HPDE6-E6E7 (cell line): ENCODE measurements at regions not wholly inside any gene's neighbourhood (a gene's known extent, or its start where the extent isn't known, plus 50 kb on each side); places are given as distances from the start of the nearest gene placed in this dataset.

Source experiments
- DNase-seq: peaks from one replicate; pipeline ENCODE4 v3.0.0; 2011; ENCODE audit warnings: missing footprints; ENCODE audit errors: extremely low spot score

DNA sequence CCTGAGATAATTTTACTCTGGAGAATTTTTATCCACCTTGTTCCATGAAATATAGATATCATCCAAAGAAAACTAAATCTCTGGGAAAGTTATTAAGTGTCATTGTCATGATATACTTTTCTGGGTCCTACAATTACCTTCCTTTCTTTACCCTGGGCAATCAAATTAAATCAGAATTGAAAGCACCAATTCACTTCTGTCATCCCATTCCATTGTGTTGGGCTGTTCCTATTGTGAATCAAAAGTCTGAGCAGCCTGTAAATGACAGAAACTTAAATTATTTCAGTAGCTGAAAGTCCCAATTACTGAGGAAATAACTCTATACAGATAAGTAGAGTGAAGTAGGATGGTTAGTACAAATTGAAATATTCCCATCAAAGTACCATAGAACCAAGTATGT is 1284.2 kb downstream of the EFNB2 start:
- DNase-seq = no peak

DNA sequence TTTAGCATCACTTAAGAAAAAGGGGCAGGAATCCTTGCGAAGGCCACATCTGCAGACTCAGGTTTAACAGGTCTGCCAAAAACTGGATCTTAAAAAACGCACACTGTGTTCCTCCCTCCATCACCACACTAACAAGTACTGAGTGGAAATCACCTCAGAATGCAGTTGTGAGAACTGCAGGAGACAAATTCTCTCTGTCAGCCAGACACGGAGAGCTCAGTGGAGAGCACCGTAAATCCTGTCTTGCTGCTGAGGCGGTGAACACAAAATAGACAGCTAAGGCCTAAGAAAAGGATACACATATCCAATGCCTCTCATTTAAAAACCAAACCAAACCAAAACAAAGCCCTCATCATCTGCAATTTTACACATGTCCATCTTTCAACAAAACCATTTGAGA is 1287.6 kb downstream of the EFNB2 start:
- no peak for DNase-seq

DNA sequence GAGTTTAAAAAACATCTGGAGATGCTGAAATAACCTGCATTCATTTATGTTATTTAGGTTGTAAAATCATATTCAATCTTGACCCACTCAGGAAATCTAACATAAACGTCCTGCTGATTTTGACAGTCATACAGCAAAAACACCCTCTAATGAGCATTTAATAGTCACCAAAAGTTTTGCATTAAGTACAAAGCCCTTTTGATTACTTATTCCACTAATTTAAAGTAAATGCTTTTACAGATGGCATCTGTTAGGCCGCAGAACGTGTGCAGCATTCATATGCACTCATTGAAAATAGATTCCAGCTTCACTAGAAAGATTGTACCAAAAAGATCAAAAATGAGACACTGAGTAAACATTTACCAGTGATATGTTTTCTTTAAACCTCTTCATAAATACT is 1295.1 kb downstream of the EFNB2 start:
- no peak for DNase-seq

DNA sequence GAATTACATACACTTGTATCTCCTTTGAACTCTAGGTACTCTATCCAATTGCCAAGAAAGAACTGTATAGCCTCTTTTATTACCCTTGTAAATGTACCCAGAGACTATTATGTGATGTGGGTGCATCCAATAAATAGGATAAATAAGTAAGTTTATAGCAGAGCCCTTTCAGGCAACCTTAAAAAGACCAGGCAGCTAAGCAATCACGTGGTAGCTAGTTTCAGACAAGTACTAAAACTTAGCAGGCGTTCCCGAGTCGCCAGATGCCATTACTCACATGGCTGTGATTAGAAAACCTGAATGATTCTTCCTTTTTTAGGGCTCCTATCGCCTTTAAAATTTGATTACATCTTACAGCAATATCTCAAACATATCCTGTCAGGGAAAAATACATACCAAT is 1303.0 kb downstream of the EFNB2 start:
- DNase-seq = no peak

DNA sequence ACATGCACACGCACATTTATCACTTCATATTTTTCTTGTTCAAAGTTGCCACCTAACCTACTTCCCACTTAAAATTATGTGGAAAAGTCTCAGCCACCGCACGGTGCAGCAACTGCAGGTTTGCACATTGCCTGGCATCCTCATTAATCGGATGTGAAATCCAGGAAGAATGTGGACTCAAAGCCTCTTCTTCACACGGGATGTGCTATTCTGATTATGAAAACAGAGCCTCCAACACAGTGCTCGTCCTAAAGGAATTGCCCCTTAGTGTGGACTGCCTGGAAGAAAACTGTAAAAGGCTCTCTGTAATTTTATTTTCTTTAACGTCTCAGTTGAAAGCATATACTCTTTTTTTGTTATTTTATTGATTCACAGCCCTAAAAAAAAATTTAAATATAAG is 1303.5 kb downstream of the EFNB2 start:
- no peak for DNase-seq

DNA sequence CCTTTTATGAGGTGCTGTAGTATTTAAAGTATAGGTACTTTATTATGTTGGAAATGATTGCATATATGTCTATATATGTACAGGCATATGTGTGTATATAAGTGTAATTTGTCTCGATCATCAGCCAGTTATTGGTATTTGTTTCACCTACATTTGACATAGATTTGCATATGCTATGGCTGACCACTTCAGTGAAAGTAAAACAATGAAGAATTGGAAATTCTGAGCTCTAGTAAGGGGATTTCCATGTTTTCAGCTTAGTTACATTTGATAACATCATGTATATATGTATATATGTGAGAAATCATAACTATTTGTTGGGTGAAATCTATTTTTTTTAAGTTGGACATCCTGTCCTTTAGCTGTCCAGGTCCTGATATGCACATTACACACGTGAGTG is 1303.9 kb downstream of the EFNB2 start:
- no peak for DNase-seq

DNA sequence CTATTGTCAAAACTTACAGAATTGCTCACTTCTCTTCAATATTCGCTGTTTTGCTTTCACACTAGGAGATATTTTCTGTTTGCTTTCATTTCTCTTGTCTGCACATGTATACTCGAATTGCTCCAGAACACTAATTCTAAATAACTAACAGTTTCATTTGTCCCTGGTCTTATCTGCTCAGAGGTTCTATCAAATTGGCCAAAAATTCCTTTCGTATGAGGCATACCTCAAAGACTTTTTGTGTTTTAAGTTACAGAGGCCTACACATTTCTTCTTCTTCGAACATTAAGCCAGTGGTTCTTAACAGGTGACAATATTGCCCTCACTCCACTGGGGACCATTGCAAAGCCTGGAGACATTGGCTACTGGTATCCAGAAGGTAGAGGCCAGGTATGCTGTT is 1314.6 kb downstream of the EFNB2 start:
- no peak for DNase-seq

DNA sequence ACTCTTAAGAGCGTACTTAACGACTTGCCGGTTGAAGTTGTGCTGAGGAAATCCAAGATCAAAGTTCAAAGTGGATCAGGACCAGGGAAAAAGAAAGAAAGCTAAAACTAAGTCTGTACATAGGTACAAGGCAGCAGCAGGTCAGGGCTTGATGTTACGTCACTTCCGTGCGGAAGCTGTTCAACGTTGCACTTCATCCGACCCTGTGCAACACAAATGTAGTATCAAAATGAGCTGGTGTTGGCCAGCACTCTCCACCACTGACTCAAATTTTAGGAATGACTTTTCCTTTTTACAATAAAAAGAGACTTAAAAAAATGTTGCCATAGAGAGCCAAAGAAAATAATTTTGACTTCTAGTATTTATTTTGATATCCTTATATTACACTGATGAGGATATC is 1315.4 kb downstream of the EFNB2 start:
- DNase-seq = no peak

DNA sequence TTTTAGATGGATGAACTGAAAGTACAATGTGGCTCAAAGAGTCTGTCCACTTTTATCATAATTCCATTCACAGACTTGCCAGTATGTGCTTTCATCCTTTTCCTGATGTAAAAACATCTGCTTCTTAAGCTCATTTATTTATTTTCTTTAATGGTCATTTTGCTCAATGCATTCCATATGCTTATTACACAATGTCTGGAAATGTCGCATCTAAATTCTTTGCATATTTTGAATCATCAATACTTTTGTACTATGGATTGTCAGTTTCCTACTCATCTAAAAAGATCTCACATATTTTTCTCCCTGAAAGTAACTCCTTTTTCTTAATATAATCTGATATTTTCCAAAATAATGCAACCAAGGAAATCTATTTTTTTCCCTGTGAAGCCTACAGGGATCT is 1315.8 kb downstream of the EFNB2 start:
- no peak for DNase-seq

DNA sequence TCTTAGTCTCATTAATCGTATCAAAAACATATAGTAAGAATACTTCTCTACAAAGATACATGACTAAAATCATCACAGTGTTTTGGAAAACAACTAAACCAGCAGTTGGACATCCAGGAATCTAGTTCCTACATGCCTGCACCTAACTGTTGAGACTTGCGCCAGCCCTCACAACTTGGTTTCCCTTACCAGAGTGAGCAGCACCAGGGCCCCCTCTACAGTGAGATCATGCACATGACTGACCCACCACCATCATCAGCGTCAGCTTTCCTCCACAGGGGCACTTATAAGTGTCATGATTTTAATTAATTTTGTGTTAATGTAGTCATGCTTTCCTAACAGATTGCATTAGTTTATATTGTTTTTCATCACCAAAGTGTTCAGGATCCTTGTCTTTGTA is 1322.0 kb downstream of the EFNB2 start:
- no peak for DNase-seq

DNA sequence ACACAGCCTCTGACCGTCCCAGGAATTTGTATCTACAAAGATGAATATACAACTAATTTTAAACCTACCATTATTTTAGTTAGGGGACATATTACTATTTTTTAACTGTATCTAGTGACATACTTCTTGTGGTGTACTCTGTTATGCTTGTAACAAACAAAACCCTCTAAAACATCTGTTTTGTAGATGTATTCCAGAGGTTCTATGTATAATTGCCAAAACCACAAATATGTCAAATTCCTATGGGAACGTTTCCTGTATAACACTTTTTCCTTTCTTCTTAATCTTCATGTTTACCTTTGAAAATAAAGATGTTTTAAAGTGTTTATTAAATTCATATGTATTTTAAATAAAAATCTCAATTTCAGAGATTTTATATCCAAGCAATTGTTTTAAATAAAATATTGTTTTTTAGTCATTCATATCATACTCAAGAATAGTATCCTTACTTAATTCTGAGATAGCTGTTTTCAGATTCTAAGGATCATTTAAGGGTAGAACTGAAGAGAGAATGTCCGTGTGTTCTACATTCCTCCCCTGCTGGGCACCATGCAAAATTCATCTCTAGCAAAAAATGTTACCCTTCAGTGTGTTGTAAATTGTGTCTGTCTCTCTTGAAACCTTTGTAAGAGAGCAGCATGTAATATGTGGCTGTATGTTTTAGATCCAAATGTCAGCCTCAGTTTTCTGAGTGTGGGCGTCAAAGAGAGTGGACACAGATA is 1327.7 kb downstream of the EFNB2 start:
- DNase-seq = no peak

DNA sequence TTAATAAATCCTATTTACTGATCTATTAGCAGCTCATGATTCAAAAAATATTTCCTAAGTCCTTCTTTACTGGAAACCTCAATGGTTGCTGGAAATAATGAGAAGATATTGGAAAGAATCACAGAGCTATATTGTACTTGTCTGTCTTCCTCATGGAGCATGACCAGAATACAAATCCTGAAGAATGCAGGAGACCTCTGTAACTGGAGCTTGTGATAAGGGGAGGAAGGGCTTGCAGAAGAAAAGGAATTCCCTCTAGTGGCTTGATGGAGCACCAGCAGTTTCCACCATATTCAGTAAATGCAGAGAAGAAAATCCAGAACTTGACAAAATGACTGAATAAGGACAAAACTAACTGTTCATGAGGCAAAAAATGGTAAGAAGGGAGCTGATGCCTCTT is 1333.1 kb downstream of the EFNB2 start:
- peak; percentile 7 for DNase-seq

DNA sequence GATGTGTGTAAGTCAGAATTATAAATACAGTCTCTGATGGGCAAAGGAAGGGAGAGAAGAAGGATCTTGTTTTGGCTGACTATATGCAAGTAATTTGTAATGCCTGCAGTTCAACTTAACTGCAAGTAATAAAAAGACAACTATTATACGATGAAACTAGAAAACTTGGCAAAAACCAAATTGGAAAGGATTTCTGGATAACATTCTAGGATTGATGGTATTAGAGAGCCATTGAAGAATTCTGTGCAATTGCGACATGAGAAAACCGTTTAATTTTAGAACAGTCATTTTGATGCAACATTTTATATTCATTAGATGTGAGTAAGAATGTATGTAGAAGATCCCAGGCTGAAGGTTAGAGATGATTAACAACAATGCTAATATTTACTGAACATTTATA is 1334.1 kb downstream of the EFNB2 start:
- DNase-seq = no peak

DNA sequence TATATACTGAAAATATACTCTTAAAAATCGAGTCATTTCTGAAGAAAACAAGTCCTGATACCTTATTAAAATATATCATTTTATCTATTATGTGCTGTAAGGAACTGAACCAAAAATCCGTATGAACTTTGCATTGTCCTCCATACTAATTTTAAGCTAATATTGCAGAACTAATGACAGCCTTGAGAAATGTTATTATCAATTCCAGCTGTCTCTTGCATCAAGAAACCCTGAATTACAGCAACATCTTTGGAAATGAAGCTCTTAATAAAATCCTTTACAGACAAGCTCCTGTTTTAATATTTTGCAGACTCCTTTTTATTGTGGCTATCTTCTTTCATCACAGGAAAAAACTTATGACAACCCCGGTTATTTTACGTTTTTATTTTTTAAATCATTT is 1335.3 kb downstream of the EFNB2 start:
- DNase-seq = no peak

DNA sequence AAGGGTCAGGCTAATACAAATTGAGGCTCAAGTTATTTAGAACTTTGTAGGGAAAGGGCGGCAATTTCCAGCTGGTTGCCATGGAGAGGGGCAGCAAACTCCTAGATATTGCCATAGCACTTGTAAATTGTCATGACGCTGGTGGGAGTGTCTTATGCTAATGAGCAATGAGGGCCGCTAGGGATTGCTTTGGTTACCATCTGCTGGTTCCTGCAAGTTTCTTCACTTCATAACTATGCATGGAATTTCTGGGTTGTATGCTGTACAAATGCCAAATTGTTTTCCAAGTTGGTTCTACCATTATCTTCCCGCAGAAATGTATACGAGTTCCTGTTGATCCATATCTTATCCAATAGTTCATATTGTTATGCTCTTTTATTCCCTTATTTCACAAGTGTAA is 1339.4 kb downstream of the EFNB2 start:
- DNase-seq = no peak

DNA sequence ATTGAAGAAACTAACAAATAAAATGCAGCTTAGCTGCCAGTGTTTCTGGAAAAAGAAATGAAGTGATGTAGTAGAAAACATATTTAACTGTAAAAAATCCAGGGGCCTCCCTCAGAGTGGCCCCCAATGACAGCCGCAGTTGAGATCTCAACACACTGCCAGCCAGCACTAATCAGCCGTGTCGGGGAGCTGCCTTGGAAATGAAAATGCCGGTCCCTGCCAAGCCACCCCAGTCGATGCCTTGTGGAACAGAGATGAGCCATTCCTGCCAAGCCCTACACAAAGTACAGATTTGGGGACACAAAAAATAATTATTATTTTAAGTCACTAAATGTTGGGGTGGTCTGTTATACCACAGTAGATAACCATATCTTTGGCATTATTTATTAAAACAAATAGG is 1342.4 kb downstream of the EFNB2 start:
- no peak for DNase-seq

DNA sequence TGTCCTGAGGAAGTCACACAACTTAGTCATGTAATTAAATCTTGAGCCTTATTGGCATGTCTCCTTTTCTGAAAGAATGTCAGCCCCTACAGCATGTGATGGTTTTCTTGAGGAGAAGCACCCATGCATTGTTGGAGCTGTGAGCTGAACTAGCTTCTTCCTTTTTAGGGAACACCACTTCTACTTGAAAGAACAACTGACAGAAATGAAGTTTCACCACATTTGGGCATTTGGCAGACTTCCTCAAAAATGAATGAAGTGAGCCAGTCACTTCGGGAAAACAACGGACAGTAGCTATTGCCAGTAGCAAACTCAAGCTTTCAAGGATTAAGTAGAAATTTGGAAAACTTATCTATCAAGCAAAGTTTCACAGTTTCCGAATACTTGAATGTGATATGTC is 1351.3 kb downstream of the EFNB2 start:
- DNase-seq = no peak

DNA sequence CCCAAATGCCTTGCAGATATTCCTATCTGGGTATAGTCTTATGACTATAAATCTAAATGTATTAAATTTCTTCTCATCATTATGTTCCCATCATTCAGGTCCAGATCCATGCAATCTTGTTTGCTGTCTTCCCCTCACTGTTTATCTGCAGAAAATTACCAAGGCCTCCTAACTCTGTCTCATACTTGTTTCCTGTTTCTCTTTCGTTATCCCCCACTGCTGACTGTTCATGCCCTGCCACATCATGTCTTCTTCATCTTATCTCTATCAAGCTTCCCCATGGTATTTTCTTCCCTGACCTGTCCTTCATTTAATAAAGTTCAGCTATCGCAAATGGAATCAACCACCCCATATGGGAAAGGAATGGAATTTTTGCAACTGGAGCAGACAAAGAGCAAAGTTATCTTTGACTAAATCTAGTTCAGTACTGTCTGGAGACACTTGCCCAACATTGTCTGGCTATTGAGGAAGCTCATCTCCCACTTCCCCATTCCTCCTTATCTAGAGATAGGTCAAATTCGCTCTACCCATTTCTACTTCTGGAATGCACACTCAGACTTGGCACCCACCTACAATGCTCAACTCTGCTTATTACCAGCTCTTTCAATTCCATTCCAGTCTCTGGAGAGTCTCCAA is 1358.1 kb downstream of the EFNB2 start:
- no peak for DNase-seq

DNA sequence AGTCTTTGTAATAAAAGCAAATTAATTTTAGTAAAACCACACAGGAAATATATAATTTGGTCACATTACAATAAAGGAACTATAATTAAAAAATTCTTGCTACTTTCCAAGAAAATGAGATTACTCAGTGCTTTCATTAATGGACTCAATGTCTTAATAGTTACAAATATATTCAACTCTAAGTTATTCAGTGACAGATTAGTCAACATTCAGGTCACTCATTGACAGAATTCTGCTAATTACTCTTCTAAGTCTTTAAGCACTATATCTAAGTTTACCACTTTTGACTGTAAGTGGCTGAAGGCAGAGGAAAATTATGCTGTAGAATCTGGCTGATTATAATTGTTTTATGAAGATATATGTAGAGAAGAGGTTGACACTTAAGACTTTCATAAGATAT is 1365.0 kb downstream of the EFNB2 start:
- no peak for DNase-seq

DNA sequence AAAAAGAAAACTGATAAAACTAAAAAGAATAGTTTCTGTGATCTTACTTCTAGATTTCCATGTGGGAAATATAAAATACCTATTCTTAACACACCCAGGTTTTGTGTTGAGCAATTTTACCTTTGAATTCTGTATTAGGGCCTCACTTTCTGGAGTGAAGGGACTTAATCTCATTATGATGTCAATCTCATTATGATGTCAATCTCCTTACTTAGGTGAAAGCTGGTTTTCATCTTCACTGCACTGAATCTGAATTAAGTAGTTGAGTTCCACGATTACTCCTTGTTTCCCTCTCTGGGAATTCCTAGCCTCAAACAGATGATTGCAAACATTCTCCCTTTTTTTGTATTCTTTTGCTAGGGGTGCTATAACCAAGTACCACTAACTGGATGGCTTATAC is 1367.2 kb downstream of the EFNB2 start:
- no peak for DNase-seq

DNA sequence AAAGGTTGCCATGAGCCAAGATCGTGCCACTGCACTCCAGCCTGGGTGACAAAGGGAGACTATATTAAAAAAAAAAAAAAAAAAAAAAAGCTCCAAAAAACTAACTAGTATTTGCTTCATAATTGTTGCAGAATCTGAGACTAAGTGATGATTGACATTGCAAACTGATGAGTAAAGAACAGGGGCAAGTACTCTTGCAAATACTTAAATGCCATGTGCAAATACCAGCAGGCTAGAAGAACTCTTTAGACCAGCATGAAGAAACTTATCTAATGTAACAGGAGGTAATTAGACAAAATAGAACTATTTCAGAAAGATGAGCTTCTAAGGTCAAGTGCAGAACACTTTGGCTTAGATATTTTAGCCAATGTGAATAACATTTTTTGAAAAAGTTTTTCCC is 1368.1 kb downstream of the EFNB2 start:
- no peak for DNase-seq

DNA sequence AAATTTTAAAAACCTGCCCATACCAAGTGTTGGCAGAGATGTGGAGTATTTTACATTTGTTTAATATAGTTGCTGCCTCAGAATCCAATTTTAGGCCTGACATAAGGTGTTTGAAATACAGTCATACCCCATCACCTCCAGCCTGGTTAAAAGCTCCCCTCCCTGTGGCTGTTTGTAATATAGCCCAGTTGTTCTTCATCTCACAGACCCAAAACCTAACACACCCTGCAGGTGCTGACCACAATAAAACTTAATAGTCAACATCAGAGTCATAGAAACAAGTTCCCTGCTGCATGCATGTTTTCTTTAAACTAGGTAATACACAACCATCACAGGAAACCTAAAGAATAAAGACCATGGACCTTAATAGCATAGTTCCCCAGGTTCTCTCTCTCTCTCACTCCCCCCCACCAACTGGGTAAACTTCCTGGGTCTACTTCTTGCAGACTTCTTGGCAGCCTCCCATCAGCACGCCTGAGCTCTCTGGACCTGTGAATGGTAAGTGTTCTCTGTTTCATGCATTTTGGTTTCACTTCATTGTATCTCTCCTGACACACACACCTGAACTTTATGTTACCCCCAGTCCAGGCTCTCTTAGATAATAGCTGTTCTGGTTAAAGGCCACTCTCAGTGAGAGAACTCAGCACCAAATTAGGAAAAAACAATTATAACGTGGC is 1369.9 kb downstream of the EFNB2 start:
- DNase-seq = no peak

DNA sequence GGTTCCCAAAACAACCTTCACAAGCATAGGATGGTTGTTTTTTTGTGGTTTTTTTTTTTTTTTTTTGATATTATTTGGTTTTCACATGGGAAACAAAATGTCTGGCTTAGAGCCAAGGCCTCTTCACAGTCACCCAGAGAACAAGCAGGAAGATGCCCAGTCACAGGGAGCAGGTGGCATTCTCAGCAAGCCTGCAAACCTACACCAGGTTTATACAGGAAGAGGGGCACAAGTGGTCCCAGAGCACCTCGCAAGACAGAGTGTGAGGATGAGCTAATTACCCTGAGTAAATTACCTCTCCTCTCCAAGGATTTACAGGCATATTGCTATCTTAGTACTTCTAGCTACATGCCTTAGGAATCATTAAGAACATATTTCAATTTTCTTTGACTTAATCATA is 1375.6 kb downstream of the EFNB2 start:
- no peak for DNase-seq
